PC-3 (cell line): ENCODE measurements at regions not wholly inside any gene's neighbourhood (a gene's known extent, or its start where the extent isn't known, plus 50 kb on each side); places are given as distances from the start of the nearest gene placed in this dataset.

Source experiments
- ATAC-seq: fragments of 200-7000 bp; cut with Tn5 transposase; 2 replicates; pipeline ENCODE4 v1.9.1; 2020; ENCODE audit warnings: mild to moderate bottlenecking, moderate library complexity
- BruUV-seq: library from RNA; stranded (reverse); fragments of 400-500 nt; replicated peaks from 2 replicates; lab custom pipeline; 2021; lab: Mats Ljungman, UMichigan
- CTCF ChIA-PET: fragments of 300-600 bp; sonication (Branson Sonifier 250); formaldehyde crosslinking; loops from one replicate; lab custom pipeline; 2022; ENCODE audit warnings: antibody characterized with exemption; lab: Charles Lee
- POLR2A ChIA-PET: fragments of 300-600 bp; sonication (Branson Sonifier 250); formaldehyde crosslinking; loops from one replicate; lab custom pipeline; 2022; ENCODE audit warnings: antibody characterized with exemption; ENCODE audit not compliant: unreplicated experiment; lab: Charles Lee
- DNase-seq: peaks from one replicate; pipeline ENCODE4 v3.0.0-alpha.2; 2015
- H2AFZ ChIP-seq: fragments of 300-600 bp; sonication (generic); 2 replicates; pipeline ENCODE4 v1.6.0; 2016; ENCODE audit warnings: antibody characterized with exemption, low read length
- H3F3A ChIP-seq: fragments of 300-600 bp; sonication (generic); one replicate; pipeline ENCODE4 v1.6.0; 2017; ENCODE audit warnings: antibody characterized with exemption, low read length, control low read depth, mild to moderate bottlenecking; ENCODE audit not compliant: unreplicated experiment
- H3K27ac ChIP-seq: fragments of 300-600 bp; sonication (generic); 2 replicates; pipeline ENCODE4 v1.5.1; 2016; ENCODE audit warnings: mild to moderate bottlenecking, low read length
- H3K27me3 ChIP-seq: fragments of 300-600 bp; sonication (generic); 2 replicates; pipeline ENCODE4 v1.6.1; 2016; ENCODE audit warnings: low read length, mixed read lengths
- H3K36me3 ChIP-seq: fragments of 300-600 bp; sonication (generic); 2 replicates; pipeline ENCODE4 v1.6.1; 2016; ENCODE audit warnings: low read depth, mixed run types, low read length, mixed read lengths
- H3K4me1 ChIP-seq: fragments of 300-600 bp; sonication (generic); 2 replicates; pipeline ENCODE4 v1.5.1; 2016; ENCODE audit warnings: low read length; ENCODE audit not compliant: insufficient read depth
- H3K4me2 ChIP-seq: fragments of 300-600 bp; sonication (generic); 2 replicates; pipeline ENCODE4 v1.6.0; 2016; ENCODE audit warnings: low read length
- H3K4me3 ChIP-seq: fragments of 300-600 bp; sonication (generic); 2 replicates; pipeline ENCODE4 v1.5.1; 2016; ENCODE audit warnings: mild to moderate bottlenecking, low read length, mixed read lengths
- H3K79me2 ChIP-seq: fragments of 300-600 bp; sonication (generic); 2 replicates; pipeline ENCODE4 v1.6.1; 2017; ENCODE audit warnings: low read length, mixed read lengths
- H3K9ac ChIP-seq: fragments of 300-600 bp; sonication (generic); 2 replicates; pipeline ENCODE4 v1.6.0; 2016; ENCODE audit warnings: mild to moderate bottlenecking, low read length
- H3K9me2 ChIP-seq: fragments of 300-600 bp; sonication (generic); replicated peaks from 2 replicates; pipeline ENCODE4 v1.6.1; 2016; ENCODE audit warnings: mixed run types, low read length, mixed read lengths
- H3K9me3 ChIP-seq: fragments of 300-600 bp; sonication (generic); 2 replicates; pipeline ENCODE4 v1.6.1; 2016; ENCODE audit warnings: low read length, mixed read lengths
- H4K20me1 ChIP-seq: fragments of 300-600 bp; sonication (generic); 2 replicates; pipeline ENCODE4 v1.6.1; 2016; ENCODE audit warnings: low read length, mixed read lengths
- CTCF ChIP-seq: fragments of 300-600 bp; sonication (generic); conservative IDR thresholded peaks from 2 replicates; pipeline ENCODE4 v1.5.1; 2017; ENCODE audit warnings: antibody characterized with exemption, low read depth, mild to moderate bottlenecking, low read length
- EZH2 ChIP-seq: fragments of 300-600 bp; sonication (generic); IDR thresholded peaks from one replicate; pipeline ENCODE4 v1.6.1; 2017; ENCODE audit warnings: antibody characterized with exemption, mild to moderate bottlenecking, low read length; ENCODE audit not compliant: unreplicated experiment
- EZH2phosphoT487 ChIP-seq: fragments of 300-600 bp; sonication (generic); IDR thresholded peaks from 2 replicates; pipeline ENCODE4 v1.6.1; 2018; ENCODE audit warnings: mild to moderate bottlenecking, antibody characterized with exemption, low read length, borderline replicate concordance
- intact Hi-C: fragments of 100-400 bp; cut with micrococcal nuclease; formaldehyde crosslinking; loops from 2 replicates; pipeline ENCODE4 v1.9.0; 2023

DNA sequence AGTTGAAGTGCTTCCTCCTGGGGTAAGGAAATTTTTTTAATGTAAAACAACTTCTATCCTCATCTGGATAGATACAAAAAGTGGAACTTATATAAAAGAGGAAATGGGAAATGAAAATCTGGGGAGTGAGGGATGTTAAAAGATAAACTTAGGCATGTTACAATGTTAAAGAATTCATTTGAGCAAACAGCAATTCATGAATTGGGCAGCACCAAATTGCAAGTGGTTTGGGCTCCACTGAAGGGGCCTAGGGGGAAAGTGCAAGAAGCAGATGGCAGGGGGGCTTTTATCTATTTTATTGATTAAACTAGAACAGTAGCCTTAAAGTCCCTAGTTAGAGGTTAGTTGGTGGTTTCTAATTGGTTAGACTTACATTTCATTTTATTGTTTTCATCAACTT, 118.1 kb upstream of the NAP1L1 start:
- BruUV-seq, result no TSS peak
- Histone ChIP-seq H4K20me1 (no peaks in the 10 kb centered on the region), H3K4me1 (no peaks in the 10 kb centered on the region), H2AFZ (no peak overlapping the region), H3K27me3 (no peaks in the 10 kb centered on the region), H3F3A (no peaks in the 10 kb centered on the region), H3K9ac (no peak overlapping the region), H3K36me3 (no peaks in the 10 kb centered on the region), H3K79me2 (no peaks in the 10 kb centered on the region), H3K4me2 (no peak overlapping the region), H3K4me3 (no peak overlapping the region), H3K9me3 (peaks cover 24% of the 10 kb centered on the region), H3K27ac (no peak overlapping the region), H3K9me2 (no peaks in the 10 kb centered on the region)
- intact Hi-C loops, result no loop called here
- CTCF ChIA-PET, result no interaction called here
- DNase-seq, result no peak
- POLR2A ChIA-PET, result no interaction called here
- no peak for ATAC-seq
- no peak for TF ChIP-seq EZH2
- TF ChIP-seq EZH2phosphoT487, result no peak
- TF ChIP-seq CTCF, result no peak

DNA sequence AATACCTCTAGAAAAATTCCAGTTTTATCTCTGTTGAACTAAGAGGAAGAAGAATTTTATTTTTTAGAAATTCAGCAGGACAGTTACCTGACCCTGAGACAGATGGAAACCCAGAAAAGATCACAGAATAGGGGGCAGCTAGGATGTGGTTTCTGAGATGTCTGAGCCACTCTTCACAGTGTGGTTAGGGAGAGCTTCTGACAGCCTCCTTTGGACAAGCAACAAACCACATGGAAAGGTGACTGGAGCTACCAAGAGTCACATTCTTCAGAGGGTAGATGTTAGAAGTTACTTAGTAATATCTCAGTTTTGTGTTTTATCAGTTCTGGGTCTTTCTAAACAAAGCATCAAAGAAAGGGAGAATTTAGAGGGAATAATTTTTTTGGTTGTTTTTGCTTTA, 117.3 kb upstream of the NAP1L1 start:
- no peak overlapping the region for H2AFZ ChIP-seq
- DNase-seq, result no peak
- intact Hi-C loops, result no loop called here
- no peak overlapping the region for H3K4me2 ChIP-seq
- H3F3A ChIP-seq, result no peaks in the 10 kb centered on the region
- no peaks in the 10 kb centered on the region for H3K27me3 ChIP-seq
- TF ChIP-seq CTCF, result no peak
- TF ChIP-seq EZH2, result no peak
- TF ChIP-seq EZH2phosphoT487, result no peak
- no TSS peak for BruUV-seq
- ChIA-PET POLR2A (no interaction called here), CTCF (no interaction called here)
- H3K9ac ChIP-seq, result no peak overlapping the region
- no peak overlapping the region for H3K4me3 ChIP-seq
- ATAC-seq, result no peak
- H3K4me1 ChIP-seq, result no peaks in the 10 kb centered on the region
- no peak overlapping the region for H3K27ac ChIP-seq
- no peaks in the 10 kb centered on the region for H3K79me2 ChIP-seq
- no peaks in the 10 kb centered on the region for H4K20me1 ChIP-seq
- no peaks in the 10 kb centered on the region for H3K36me3 ChIP-seq
- no peaks in the 10 kb centered on the region for H3K9me2 ChIP-seq
- peaks cover 25% of the 10 kb centered on the region for H3K9me3 ChIP-seq

- Histone ChIP-seq H3K9ac (no peak overlapping the region), H4K20me1 (no peaks in the 10 kb centered on the region), H3K4me1 (no peaks in the 10 kb centered on the region), H3K4me3 (no peak overlapping the region), H3F3A (no peaks in the 10 kb centered on the region), H3K27me3 (no peaks in the 10 kb centered on the region), H3K4me2 (no peak overlapping the region), H3K79me2 (no peaks in the 10 kb centered on the region), H2AFZ (no peak overlapping the region), H3K36me3 (no peaks in the 10 kb centered on the region), H3K9me2 (no peaks in the 10 kb centered on the region), H3K27ac (no peak overlapping the region), H3K9me3 (peaks cover 25% of the 10 kb centered on the region)
- TF ChIP-seq EZH2phosphoT487 (no peak), CTCF (no peak), EZH2 (no peak)
- DNase-seq (no peak), ATAC-seq (no peak)
- CTCF ChIA-PET, result no interaction called here
- POLR2A ChIA-PET, result no interaction called here
- intact Hi-C loops, result no loop called here
- BruUV-seq, result no TSS peak
Measured at GRCh38 chr12:76201316-76201715, 116.8 kb upstream of the NAP1L1 start.
